ENCODE measurements at regions not wholly inside any gene's neighbourhood (a gene's known extent, or its start where the extent isn't known, plus 50 kb on each side); places are given as distances from the start of the nearest gene placed in this dataset.

- ChIA-PET CTCF (interaction anchor here (0.6 to 0.9 kb wide), 2 partner anchors 8 to 46 kb away, joined by 3 read pairs; no protein-coding TSS in a partner anchor), POLR2A (no interaction called here)
- DNase-seq (ENCODE audit: unreplicated experiment), result no peak
- Mint-ChIP-seq H3K4me3 (ENCODE audit: unreplicated experiment) (no peak overlapping the region), H3K36me3 (ENCODE audit: insufficient read depth, unreplicated experiment) (peaks cover 10% of the 10 kb centered on the region), H3K4me1 (ENCODE audit: insufficient read depth, unreplicated experiment) (peaks cover 6% of the 10 kb centered on the region), H3K27me3 (ENCODE audit: insufficient read depth, unreplicated experiment) (no peaks in the 10 kb centered on the region), H3K9me3 (ENCODE audit: unreplicated experiment) (no peaks in the 10 kb centered on the region), H3K27ac (ENCODE audit: low read depth, unreplicated experiment) (peak overlapping the region; percentile 27)
- intact Hi-C loops (cut with micrococcal nuclease), result no loop called here
- no TSS peak for BruUV-seq (replicated peaks)
- no peak for TF ChIP-seq CTCF (IDR thresholded peaks at IDR 0.05; ENCODE audit: unreplicated experiment)
Measured at GRCh38 chr4:122978789-122979188, 56.4 kb upstream of the NUDT6 start.

DNA sequence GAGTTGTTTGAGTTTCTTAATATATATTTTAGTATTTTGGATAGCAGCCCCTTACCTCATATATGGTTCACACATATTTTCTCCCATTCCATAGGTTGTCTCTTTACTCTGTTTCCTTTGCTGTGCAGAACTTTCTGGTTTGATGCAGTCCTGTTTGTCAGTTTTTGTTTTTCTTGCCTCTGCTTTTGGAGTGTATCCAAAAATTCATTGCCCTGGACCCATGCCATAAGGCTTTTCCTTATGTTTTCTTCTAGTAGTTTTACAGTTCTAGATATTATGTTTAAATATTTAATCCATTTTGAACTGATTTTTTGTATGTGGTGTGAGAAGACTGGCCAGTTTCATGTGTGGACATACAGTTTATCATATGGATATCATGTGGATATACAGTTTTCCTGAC is 58.5 kb upstream of the NUDT6 start:
- BruUV-seq (replicated peaks), result no TSS peak
- H3K4me1 Mint-ChIP-seq (ENCODE audit: insufficient read depth, unreplicated experiment), result peaks cover 6% of the 10 kb centered on the region
- DNase-seq (ENCODE audit: unreplicated experiment), result peak; percentile 24
- CTCF ChIA-PET, result interaction anchor here (0.5 kb wide), 1 partner anchor 28 kb away, joined by 3 read pairs; no protein-coding TSS in a partner anchor
- peaks cover 6% of the 10 kb centered on the region for H3K9me3 Mint-ChIP-seq (ENCODE audit: unreplicated experiment)
- TF ChIP-seq CTCF (IDR thresholded peaks at IDR 0.05; ENCODE audit: unreplicated experiment), result no peak
- intact Hi-C loops (cut with micrococcal nuclease), result no loop called here
- H3K36me3 Mint-ChIP-seq (ENCODE audit: insufficient read depth, unreplicated experiment), result peaks cover 4% of the 10 kb centered on the region
- no peak overlapping the region for H3K27ac Mint-ChIP-seq (ENCODE audit: low read depth, unreplicated experiment)
- POLR2A ChIA-PET, result no interaction called here
- H3K4me3 Mint-ChIP-seq (ENCODE audit: unreplicated experiment), result no peak overlapping the region
- no peaks in the 10 kb centered on the region for H3K27me3 Mint-ChIP-seq (ENCODE audit: insufficient read depth, unreplicated experiment)

GRCh38 chr4:122988696-122989095 is 66.3 kb upstream of the NUDT6 start:
- ChIA-PET POLR2A (no interaction called here), CTCF (interaction anchor here (0.6 to 1.2 kb wide), 3 partner anchors 11 to 1173 kb away, joined by 3 to 4 read pairs (median 3); no protein-coding TSS in a partner anchor)
- BruUV-seq (replicated peaks), result no TSS peak
- TF ChIP-seq CTCF (IDR thresholded peaks at IDR 0.05; ENCODE audit: unreplicated experiment), result no peak
- Mint-ChIP-seq H3K27ac (ENCODE audit: low read depth, unreplicated experiment) (no peak overlapping the region), H3K9me3 (ENCODE audit: unreplicated experiment) (peaks cover 24% of the 10 kb centered on the region), H3K4me3 (ENCODE audit: unreplicated experiment) (no peak overlapping the region), H3K36me3 (ENCODE audit: insufficient read depth, unreplicated experiment) (peaks cover 9% of the 10 kb centered on the region), H3K4me1 (ENCODE audit: insufficient read depth, unreplicated experiment) (no peaks in the 10 kb centered on the region), H3K27me3 (ENCODE audit: insufficient read depth, unreplicated experiment) (no peaks in the 10 kb centered on the region)
- intact Hi-C loops (cut with micrococcal nuclease), result no loop called here
- DNase-seq (ENCODE audit: unreplicated experiment), result no peak

- CTCF ChIA-PET, result interaction anchor here (0.6 kb wide), 2 partner anchors 13 to 357 kb away, joined by 3 read pairs; no protein-coding TSS in a partner anchor
- Mint-ChIP-seq H3K9me3 (ENCODE audit: unreplicated experiment) (peaks cover 17% of the 10 kb centered on the region), H3K27me3 (ENCODE audit: insufficient read depth, unreplicated experiment) (no peaks in the 10 kb centered on the region), H3K4me1 (ENCODE audit: insufficient read depth, unreplicated experiment) (no peaks in the 10 kb centered on the region), H3K36me3 (ENCODE audit: insufficient read depth, unreplicated experiment) (peaks cover 7% of the 10 kb centered on the region), H3K4me3 (ENCODE audit: unreplicated experiment) (no peak overlapping the region), H3K27ac (ENCODE audit: low read depth, unreplicated experiment) (no peak overlapping the region)
- TF ChIP-seq CTCF (IDR thresholded peaks at IDR 0.05; ENCODE audit: unreplicated experiment), result no peak
- no TSS peak for BruUV-seq (replicated peaks)
- DNase-seq (ENCODE audit: unreplicated experiment), result no peak
- intact Hi-C loops (cut with micrococcal nuclease), result no loop called here
- POLR2A ChIA-PET, result no interaction called here
Measured at GRCh38 chr4:122990891-122991290, 68.5 kb upstream of the NUDT6 start.

All from MCF 10A (cell line).